DMS53 (cell line): ENCODE measurements at regions not wholly inside any gene's neighbourhood (a gene's known extent, or its start where the extent isn't known, plus 50 kb on each side); places are given as distances from the start of the nearest gene placed in this dataset.
"Not testable (repeated sequence)": the region's sequence is repeated elsewhere in the genome, so short reads cannot be mapped to it uniquely, and the experiment has no call there.

Source experiments
- DNase-seq: peaks from one replicate; lab custom pipeline; 2025; lab: John Stamatoyannopoulos, UW

GRCh38 chr3:106398891-106399600 is 530.2 kb upstream of the CBLB start:
- no peak for DNase-seq

GRCh38 chr3:106399761-106400160 is 530.9 kb upstream of the CBLB start:
- DNase-seq, result no peak

GRCh38 chr3:106401666-106402490 is 533.1 kb upstream of the CBLB start:
- DNase-seq, result no peak

- no peak for DNase-seq
Observed at GRCh38 chr3:106403371-106404145, 534.7 kb upstream of the CBLB start.

GRCh38 chr3:106413683-106414082 is 544.9 kb upstream of the CBLB start:
- no peak for DNase-seq

GRCh38 chr3:106420628-106421027 is 551.8 kb upstream of the CBLB start:
- DNase-seq, result no peak

GRCh38 chr3:106421426-106421825 is 552.6 kb upstream of the CBLB start:
- DNase-seq, result no peak

GRCh38 chr3:106421909-106422308 is 553.1 kb upstream of the CBLB start:
- DNase-seq, result no peak

- no peak for DNase-seq
Observed at GRCh38 chr3:106423321-106424225, 554.8 kb upstream of the CBLB start.

- no peak for DNase-seq
Observed at GRCh38 chr3:106425026-106425425, 556.2 kb upstream of the CBLB start.

- no peak for DNase-seq
Observed at GRCh38 chr3:106425916-106426315, 557.1 kb upstream of the CBLB start.

- peak; percentile 4 for DNase-seq
Observed at GRCh38 chr3:106428565-106428994, 559.8 kb upstream of the CBLB start.

- no peak for DNase-seq
Observed at GRCh38 chr3:106431721-106432120, 562.9 kb upstream of the CBLB start.

GRCh38 chr3:106435899-106436453 is 567.2 kb upstream of the CBLB start:
- DNase-seq, result no peak

GRCh38 chr3:106438887-106439286 is 570.1 kb upstream of the CBLB start:
- peak; percentile 1 for DNase-seq

GRCh38 chr3:106440672-106441071 is 571.9 kb upstream of the CBLB start:
- DNase-seq, result peak; percentile 3

- DNase-seq, result no peak
Observed at GRCh38 chr3:106446271-106446670, 577.5 kb upstream of the CBLB start.

GRCh38 chr3:106447723-106448301 is 579.0 kb upstream of the CBLB start:
- DNase-seq, result no peak

GRCh38 chr3:106448372-106448966 is 579.7 kb upstream of the CBLB start:
- DNase-seq, result not testable (repeated sequence)

- DNase-seq, result no peak
Observed at GRCh38 chr3:106452096-106452495, 583.3 kb upstream of the CBLB start.
